ENCODE measurements at regions not wholly inside any gene's neighbourhood (a gene's known extent, or its start where the extent isn't known, plus 50 kb on each side); places are given as distances from the start of the nearest gene placed in this dataset.
"Not testable (repeated sequence)": the region's sequence is repeated elsewhere in the genome, so short reads cannot be mapped to it uniquely, and the experiment has no call there.

DNA sequence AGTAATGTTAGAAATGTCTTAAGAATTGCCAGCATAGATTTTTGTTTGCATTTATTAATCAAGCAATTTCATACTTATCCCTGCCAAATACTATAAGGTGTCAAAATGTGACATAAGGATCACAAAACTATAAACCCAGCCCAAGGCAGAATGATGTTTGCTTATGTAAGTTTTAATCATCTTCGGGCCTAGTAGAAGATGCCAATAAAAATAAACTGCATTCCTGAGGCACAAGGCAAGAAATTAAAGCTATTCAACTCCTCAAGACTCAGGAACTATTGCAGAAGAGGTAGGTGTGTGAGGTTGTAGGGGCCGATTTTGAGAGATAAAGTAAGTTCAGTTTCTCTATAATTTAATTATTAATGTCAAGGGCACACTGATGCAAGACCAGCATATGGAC is 189.4 kb upstream of the AHR start:
- H3K9me3 ChIP-seq = no peaks in the 10 kb centered on the region
- peaks cover 0 to 4% (median under 1%) of the 10 kb centered on the region in 4 donors for H3K4me1 ChIP-seq
- no peak for DNase-seq
- H3K27ac ChIP-seq = no peak overlapping the region
- no peaks in the 10 kb centered on the region for H3K27me3 ChIP-seq
- TF ChIP-seq, protein P1, sequence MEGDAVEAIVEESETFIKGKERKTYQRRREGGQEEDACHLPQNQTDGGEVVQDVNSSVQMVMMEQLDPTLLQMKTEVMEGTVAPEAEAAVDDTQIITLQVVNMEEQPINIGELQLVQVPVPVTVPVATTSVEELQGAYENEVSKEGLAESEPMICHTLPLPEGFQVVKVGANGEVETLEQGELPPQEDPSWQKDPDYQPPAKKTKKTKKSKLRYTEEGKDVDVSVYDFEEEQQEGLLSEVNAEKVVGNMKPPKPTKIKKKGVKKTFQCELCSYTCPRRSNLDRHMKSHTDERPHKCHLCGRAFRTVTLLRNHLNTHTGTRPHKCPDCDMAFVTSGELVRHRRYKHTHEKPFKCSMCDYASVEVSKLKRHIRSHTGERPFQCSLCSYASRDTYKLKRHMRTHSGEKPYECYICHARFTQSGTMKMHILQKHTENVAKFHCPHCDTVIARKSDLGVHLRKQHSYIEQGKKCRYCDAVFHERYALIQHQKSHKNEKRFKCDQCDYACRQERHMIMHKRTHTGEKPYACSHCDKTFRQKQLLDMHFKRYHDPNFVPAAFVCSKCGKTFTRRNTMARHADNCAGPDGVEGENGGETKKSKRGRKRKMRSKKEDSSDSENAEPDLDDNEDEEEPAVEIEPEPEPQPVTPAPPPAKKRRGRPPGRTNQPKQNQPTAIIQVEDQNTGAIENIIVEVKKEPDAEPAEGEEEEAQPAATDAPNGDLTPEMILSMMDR (IDR thresholded peaks at IDR 0.05) = no peak
- intact Hi-C loops (cut with DNase I; ENCODE audit: low total_unique reads) = no loop called here
- H3K4me3 ChIP-seq = no peak overlapping the region
- no peaks in the 10 kb centered on the region for H3K36me3 ChIP-seq

DNA sequence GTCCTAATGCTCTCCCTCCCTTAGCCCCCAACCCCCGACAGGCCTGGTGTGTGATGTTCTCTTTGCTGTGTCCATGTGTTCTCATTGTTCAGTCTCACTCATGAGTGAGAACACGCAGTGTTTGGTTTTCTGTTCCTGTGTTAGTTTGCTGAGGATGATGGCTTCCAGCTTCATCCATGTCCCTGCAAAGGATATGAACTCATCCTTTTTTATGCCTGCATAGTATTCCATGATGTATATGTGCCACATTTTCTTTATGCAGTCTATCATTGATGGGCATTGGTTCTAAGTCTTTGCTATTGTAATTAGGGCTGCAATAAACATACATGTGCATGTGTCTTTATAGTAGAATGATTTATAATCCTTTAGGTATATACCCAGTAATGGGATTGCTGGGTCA is 184.7 kb upstream of the AHR start:
- H3K9me3 ChIP-seq; H3K27ac ChIP-seq; H3K4me1 ChIP-seq; H3K36me3 ChIP-seq; H3K4me3 ChIP-seq; DNase-seq; H3K27me3 ChIP-seq; intact Hi-C loops (cut with DNase I; ENCODE audit: low total_unique reads): not testable (repeated sequence)

DNA sequence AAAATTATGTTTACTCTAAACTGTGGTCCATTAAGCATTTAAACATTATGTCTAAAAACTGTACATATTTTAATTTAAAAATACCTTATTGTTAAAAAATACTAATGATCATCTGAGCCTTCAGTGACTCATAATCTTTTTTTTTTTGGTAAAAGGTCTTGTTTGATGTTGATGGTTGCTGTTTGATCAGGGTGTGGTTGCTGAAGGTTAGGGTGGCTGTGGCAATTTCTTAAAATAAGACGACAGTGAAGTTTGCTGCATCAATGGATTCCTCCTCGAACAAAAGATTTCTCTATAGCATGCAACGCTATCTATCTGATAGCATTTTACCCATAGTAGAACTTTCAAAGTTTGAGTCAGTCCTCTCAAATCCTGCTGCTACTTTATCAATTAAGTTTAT is 180.0 kb upstream of the AHR start:
- no peaks in the 10 kb centered on the region for H3K36me3 ChIP-seq
- H3K27me3 ChIP-seq = no peaks in the 10 kb centered on the region
- no peak for DNase-seq
- TF ChIP-seq, protein P1 (IDR thresholded peaks at IDR 0.05) = no peak
- no peak overlapping the region for H3K4me3 ChIP-seq
- H3K27ac ChIP-seq = no peak overlapping the region
- intact Hi-C loops (cut with DNase I; ENCODE audit: low total_unique reads) = no loop called here
- H3K9me3 ChIP-seq = no peaks in the 10 kb centered on the region
- H3K4me1 ChIP-seq = no peaks in the 10 kb centered on the region

DNA sequence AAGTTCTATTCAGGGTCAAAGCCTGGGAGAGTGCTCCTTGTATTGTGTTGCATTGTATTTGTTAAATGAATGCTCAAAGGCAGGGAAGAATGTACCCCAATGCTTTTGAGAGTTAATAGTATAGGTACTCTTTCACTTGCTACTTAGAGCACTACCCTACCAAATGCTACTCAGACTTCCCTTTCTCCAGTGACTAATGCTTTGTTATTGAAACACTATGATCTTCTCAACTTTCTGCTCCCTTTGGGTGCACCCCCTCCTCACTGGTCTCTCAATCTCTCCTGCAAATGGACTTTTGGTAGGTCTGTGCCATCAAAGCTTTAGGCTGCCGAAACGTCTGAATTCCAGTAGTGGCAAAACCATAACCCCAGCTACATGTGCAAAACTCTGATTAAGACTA is 177.7 kb upstream of the AHR start:
- no peak for DNase-seq
- Histone ChIP-seq H3K4me3 (no peak overlapping the region), H3K9me3 (no peaks in the 10 kb centered on the region), H3K4me1 (no peaks in the 10 kb centered on the region), H3K36me3 (no peaks in the 10 kb centered on the region), H3K27ac (no peak overlapping the region), H3K27me3 (no peaks in the 10 kb centered on the region)
- intact Hi-C loops (cut with DNase I; ENCODE audit: low total_unique reads) = no loop called here
- TF ChIP-seq, protein P1 (IDR thresholded peaks at IDR 0.05) = no peak

DNA sequence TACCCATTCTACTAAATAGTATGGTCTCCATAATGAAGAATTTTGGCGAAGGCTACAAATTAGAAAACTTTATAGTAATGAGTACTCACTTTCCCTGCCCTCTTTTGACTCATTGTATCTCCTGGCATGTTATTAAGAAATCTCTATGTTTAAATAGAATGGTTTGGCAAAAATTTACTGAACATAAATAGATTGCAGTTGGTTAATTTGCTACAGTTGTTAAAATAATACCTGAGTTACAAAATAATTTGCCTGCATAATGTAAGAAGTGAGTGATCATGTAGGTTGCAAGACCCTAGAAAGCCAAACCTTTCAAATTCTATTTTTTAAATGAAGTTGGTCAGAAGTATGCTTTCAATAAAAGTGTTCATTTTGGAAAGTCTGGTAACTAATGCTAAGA is 176.8 kb upstream of the AHR start:
- Histone ChIP-seq H3K27me3 (no peaks in the 10 kb centered on the region), H3K4me3 (no peak overlapping the region), H3K4me1 (no peaks in the 10 kb centered on the region), H3K27ac (no peak overlapping the region), H3K36me3 (no peaks in the 10 kb centered on the region), H3K9me3 (no peaks in the 10 kb centered on the region)
- no peak for DNase-seq
- TF ChIP-seq, protein P1 (IDR thresholded peaks at IDR 0.05) = no peak
- intact Hi-C loops (cut with DNase I; ENCODE audit: low total_unique reads) = no loop called here

DNA sequence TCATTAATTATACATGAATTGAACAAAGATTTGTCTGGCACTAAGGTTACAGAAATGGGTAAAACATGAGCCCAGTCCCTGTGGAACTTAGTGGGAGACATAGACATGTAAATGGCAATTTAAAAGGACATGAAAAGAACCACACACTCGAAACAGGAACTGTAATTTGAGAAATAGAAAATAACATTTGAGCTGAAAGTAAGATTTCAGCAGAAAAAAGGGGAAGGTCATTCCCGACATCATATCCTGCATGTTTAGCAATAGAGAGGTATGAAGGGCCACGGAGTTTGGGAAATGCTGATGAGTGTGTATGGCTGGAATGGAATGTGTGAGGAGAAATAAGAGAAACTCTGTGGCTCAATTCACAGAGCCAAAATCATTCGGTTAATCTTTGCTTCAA is 175.4 kb upstream of the AHR start:
- no peaks in the 10 kb centered on the region for H3K27me3 ChIP-seq
- DNase-seq = no peak
- no peak overlapping the region for H3K27ac ChIP-seq
- no peaks in the 10 kb centered on the region for H3K36me3 ChIP-seq
- intact Hi-C loops (cut with DNase I; ENCODE audit: low total_unique reads) = no loop called here
- no peaks in the 10 kb centered on the region for H3K4me1 ChIP-seq
- no peak overlapping the region for H3K4me3 ChIP-seq
- no peaks in the 10 kb centered on the region for H3K9me3 ChIP-seq
- TF ChIP-seq, protein P1 (IDR thresholded peaks at IDR 0.05) = no peak

All from tibial artery (tissue), 4 donors.